ENCODE measurements at regions not wholly inside any gene's neighbourhood (a gene's known extent, or its start where the extent isn't known, plus 50 kb on each side); places are given as distances from the start of the nearest gene placed in this dataset.
"Not testable (repeated sequence)": the region's sequence is repeated elsewhere in the genome, so short reads cannot be mapped to it uniquely, and the experiment has no call there.

DNA sequence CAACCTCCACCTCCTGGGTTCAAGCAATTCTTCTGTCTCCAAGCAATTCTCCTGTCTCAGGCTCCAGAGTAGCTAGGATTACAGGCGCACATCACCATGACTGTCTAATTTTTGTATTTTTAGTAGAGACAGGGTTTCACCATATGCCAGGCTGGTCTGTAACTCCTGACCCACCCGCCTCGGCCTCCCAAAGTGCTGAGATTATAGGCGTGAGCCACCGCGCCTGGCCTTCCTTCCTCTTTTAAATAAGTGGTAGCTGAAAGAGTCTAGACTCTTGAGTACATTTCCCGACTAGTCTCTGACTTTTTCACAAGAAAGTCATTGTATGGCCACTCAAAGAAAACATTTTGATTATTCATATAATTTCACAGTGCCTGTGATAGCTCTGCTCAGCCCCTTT lies 636.2 kb upstream of the ANKRD30A start:
- DNase-seq: no peak

GRCh38 chr10:36488579-36488978 lies 636.8 kb upstream of the ANKRD30A start:
- DNase-seq: no peak

DNA sequence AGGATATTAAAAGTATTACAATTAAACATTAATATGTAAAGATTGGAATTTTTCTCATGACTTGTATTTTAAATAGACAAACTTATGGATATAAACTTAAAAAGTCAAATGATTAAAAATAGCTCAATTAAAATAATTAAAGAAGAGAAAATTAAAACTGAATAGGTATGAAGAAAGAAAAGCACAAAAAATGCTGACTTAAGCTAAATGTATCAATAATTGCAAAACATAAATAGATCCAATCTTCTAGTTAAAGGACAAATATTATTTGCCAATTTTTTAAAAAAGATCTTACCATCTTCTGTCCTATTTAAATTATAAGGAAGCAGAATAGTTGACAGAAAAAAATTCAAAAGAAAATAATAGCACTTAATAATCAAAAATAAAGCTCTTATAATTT lies 646.3 kb upstream of the ANKRD30A start:
- DNase-seq: no peak

GRCh38 chr10:36476399-36476798 lies 649.0 kb upstream of the ANKRD30A start:
- DNase-seq: no peak

DNA sequence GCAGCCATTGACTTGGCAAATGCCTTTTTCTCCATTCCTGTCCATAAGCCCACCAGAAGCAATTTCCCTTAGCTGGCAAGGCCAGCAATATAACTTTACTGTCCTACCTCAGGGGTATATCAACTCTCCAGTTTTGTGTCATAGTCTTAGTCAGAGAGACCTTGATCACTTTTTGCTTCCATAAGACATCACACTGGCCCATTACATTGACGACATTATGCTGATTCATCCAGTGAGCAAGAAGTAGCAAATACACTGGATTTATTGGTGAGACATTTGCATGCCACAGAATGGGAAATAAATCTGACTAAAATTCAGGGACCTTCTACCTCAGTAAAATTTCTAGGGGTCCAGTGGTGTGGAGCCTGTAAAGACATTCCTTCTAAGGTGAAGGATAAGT lies 649.7 kb upstream of the ANKRD30A start:
- DNase-seq: no peak

DNA sequence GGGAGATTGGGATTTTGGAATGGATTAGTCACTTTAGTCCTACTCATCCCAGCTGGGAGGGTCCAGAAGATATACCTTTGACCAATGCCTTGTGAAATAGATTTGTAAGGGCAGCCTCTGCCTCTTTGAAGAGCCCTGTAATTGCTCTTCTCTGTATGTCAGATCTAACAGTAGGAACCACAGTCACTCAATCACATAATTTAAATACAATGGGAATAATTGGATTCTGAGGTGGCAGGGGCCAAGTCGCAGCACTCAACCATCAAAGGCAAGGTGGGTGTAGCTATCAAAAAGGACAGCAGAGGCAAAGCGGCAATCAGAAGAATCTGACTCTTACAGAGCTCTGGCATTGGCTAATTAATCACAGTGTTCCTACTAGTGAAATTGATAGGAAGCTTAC lies 650.9 kb upstream of the ANKRD30A start:
- no peak for DNase-seq

DNA sequence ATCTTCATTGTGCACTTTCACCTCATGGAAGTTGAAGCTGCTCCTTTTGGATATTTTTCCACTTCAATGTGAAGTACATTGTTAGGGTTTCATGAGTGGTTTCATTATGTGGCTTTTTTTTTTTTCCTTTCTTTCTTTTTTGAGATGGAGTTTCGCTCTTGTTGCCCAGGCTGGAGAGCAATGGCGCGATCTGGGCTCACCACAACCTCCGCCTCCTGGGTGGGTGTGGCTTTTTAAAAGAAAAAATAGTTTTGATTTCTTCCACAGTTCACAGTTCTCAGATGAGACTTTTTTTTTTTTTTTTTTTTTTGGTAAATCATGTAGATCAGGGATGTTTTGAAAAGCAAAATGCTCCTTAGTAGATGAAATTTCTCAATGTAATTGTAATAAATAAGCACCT lies 652.3 kb upstream of the ANKRD30A start:
- DNase-seq: no peak

DNA sequence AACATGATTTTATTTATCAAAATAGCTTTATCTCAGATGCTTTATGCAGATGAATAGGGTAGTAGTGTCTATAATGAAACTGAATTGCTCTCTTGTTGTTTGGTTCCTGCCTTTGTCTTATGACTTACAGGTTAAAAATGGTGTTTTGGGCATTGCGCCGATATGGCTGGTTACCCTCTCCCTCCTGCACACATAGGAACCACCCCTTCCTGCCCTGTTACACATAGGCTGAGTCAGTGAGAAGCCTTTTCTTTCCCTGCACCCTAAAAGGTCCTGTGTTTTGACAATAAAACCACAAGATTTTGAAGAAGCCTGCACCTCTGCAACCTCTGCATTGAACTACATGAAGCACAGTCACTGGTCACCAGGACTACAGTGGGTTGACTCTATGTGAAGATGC lies 655.8 kb upstream of the ANKRD30A start:
- DNase-seq: no peak

- DNase-seq: no peak
These were observed 656.8 kb upstream of the ANKRD30A start for GRCh38 chr10:36468620-36469019.

GRCh38 chr10:36465604-36466379 lies 659.6 kb upstream of the ANKRD30A start:
- DNase-seq: no peak

- DNase-seq: no peak
These were observed 661.1 kb upstream of the ANKRD30A start for GRCh38 chr10:36464291-36464690.

- DNase-seq: no peak
These were observed 662.0 kb upstream of the ANKRD30A start for GRCh38 chr10:36463390-36463789.

DNA sequence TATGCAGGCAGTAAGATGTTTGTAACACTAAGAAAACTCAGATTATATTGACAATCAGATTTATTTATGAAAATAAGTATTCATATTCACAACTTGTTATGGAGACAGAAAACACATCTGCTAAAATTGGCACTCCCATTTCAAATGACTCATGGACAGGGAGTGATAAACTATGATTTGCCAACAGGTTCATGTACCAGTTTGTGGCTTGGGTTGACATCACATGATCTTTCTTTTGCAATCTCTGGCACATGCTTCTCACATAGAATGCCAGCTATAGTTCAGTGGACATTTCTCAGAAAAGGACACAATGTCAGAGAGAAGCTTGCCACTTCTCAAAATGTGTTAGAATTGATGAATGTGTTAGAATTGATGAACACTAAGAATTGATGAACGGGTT lies 663.2 kb upstream of the ANKRD30A start:
- DNase-seq: no peak

DNA sequence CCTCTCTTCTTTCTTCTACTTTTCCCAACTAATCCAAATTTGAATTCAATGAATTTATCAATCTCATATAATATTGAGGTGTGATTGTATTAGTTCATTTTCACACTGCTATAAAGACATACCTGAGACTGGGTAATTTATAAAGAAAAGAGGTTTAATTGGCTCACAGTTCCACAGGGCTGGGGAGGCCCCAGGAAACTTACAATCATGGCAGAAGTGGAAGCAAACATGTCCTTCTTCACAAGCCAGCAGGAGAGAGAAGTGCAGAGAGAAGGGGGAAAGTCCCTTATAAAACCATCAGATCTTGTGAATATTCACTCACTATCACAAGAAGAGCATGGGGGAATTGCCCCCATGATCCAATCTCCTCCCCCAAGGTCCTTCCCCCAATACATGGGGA lies 667.0 kb upstream of the ANKRD30A start:
- DNase-seq: not testable (repeated sequence)

- DNase-seq: peak; percentile 43
These were observed 667.6 kb upstream of the ANKRD30A start for GRCh38 chr10:36457751-36458150.

- no peak for DNase-seq
These were observed 669.8 kb upstream of the ANKRD30A start for GRCh38 chr10:36455526-36456133.

DNA sequence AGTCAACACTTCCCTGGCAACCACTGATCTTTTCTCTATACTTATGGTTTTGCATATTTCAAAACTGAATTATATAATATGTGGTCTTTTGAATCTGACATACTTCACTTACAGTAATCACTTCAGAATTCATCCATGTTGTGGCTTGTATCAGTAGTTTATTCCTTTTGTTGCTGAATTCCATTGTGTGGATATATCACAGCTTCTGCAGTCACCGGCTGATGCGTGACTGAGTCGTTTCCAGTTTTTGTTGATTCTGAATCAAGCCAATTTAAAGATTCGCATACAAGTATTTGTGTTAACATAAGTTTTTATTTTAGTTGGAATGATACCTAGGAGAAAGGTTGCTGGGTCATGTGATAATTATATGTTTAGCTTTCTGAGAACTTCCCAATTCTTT lies 672.5 kb upstream of the ANKRD30A start:
- DNase-seq: no peak

DNA sequence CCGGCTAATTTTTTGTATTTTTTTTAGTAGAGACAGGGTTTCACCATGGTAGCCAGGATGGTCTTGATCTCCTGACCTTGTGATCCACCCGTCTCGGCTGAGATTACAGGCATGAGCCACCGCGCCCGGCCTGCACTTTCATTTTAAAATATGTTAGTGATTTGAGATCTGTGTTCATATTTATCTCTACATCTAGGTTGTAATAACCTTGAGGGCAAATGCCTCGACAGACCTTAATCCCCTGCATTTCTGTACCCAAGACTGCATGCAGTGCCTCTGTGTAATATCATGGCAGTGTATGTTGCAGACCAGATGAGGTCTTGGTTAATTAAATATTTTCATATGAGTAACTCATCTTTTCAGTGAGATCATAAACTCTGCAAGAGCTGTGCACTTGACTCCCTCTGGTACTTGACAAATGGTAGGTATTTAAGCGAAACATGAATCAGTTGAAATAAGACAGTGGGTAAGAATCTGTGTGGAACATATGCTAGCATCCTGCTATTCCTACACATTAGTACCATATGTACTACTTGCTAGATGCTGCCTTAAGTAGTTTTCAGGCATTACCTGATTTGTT lies 673.9 kb upstream of the ANKRD30A start:
- no peak for DNase-seq

GRCh38 chr10:36450380-36450779 lies 675.0 kb upstream of the ANKRD30A start:
- DNase-seq: no peak

DNA sequence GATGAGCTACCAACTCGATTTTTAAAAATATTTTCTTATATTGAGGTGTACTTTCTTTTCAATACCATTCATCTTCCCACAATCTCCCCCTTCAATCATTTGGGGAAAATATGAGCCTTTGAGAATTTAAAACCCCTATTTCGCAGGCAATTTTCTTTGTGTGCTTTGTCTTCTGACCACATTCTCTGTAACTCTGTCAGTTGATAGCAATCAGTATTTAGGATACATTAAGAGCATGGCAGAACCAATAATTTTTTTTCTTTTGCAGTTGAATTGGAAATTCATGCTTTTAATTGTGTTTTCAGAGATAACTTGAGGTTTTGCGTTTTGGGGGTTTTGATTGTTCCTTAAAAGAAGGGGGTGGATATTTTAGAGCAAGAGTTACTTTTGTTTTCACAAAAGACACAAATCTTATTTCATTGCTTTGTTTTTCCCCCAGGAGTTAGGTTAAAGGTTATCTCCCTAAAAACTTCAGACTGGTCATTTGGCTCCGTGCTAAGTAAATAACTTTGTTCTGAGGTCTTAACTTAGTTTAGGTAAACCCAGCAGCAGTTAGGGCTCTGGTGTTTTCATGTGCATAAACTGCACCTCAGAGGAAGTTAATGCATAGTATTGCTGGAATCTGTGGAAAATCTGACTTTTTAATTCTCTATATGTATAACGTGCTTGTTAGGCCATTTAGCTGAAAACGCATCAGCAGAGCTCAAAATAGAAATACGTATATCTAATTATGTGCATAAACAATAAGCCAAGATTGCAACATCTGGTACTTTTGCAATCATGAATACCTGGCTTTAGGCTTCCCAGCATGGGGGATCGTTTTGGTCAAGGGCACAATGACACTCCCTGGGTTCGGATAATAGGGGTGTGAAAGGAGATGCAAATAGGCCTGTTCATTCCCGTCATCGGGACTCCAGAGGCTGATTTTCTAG lies 676.4 kb upstream of the ANKRD30A start:
- DNase-seq: no peak

GRCh38 chr10:36446881-36447280 lies 678.5 kb upstream of the ANKRD30A start:
- DNase-seq: peak; percentile 85

- DNase-seq: no peak
These were observed 682.2 kb upstream of the ANKRD30A start for GRCh38 chr10:36443233-36443632.

DNA sequence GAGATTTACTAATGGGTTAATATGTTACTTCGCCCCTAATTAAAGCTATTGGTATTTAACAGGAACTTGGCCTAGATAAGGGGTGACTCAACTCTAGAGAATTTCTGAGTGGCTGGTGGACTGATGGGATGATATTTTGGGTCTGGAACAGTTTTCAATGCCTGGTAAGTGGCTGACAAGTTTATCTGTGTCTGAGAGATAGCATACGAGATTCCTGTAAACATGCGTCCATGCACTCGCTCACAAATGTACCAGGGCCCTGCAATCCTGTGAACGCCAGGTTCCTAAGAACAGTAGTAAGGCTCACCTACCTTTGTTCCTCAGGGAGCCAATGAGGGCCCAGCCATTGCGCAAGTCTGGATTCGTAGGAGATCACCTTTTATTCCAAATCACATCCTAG lies 683.8 kb upstream of the ANKRD30A start:
- no peak for DNase-seq
